OCI-LY1 (cell line): ENCODE measurements at regions not wholly inside any gene's neighbourhood (a gene's known extent, or its start where the extent isn't known, plus 50 kb on each side); places are given as distances from the start of the nearest gene placed in this dataset.

ENCODE experiments used
- EZH2 ChIP-seq: fragments of 200-600 bp; sonication (generic), shearing (Covaris generic); IDR thresholded peaks from 2 replicates; pipeline ENCODE4 v1.8.0; 2017; ENCODE audit warnings: borderline replicate concordance, mixed run types, mild to moderate bottlenecking, antibody characterized with exemption, low read length, moderate library complexity, mixed read lengths
- TF ChIP-seq, protein P1 (sequence below): fragments of 200-600 bp; sonication (generic), shearing (Covaris generic); IDR thresholded peaks from 2 replicates; pipeline ENCODE4 v1.5.1; 2017; ENCODE audit warnings: mild to moderate bottlenecking, antibody characterized with exemption, low read length, moderate library complexity, mixed read lengths

DNA sequence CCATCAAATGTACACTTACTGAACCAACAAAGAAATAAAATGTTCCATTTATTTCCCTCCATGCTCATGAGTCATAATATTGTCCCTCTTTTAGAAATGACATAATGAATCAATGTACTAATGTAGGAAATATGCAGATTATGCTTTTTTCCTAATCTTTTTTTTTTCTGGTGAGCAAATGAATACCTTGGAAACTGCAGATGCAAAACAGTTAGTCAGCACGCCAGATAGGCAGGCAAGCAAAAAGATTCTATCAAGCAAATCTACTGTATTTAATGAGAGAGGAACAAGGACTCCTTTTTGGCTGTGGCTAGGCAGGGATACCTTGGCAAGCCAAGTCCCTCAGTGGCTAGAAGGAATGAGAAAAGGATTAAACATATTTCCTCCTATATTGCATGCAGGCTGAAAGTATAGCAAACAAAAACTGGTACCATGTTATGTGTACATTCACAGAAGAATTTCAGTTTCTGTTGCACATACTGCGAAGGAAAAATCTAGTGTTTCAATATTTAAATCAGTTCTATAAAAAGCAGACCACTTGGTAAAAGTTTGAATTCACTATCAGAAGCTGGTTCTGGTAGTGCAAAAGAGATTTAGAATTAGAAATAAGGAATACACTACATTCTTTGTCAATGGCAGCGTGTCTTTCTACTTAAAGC, 605.4 kb downstream of the TLE1 start:
- TF ChIP-seq EZH2: no peak
- TF ChIP-seq, protein P1, sequence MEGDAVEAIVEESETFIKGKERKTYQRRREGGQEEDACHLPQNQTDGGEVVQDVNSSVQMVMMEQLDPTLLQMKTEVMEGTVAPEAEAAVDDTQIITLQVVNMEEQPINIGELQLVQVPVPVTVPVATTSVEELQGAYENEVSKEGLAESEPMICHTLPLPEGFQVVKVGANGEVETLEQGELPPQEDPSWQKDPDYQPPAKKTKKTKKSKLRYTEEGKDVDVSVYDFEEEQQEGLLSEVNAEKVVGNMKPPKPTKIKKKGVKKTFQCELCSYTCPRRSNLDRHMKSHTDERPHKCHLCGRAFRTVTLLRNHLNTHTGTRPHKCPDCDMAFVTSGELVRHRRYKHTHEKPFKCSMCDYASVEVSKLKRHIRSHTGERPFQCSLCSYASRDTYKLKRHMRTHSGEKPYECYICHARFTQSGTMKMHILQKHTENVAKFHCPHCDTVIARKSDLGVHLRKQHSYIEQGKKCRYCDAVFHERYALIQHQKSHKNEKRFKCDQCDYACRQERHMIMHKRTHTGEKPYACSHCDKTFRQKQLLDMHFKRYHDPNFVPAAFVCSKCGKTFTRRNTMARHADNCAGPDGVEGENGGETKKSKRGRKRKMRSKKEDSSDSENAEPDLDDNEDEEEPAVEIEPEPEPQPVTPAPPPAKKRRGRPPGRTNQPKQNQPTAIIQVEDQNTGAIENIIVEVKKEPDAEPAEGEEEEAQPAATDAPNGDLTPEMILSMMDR: no peak
